Activated CD8-positive, alpha-beta memory T cell treated with anti-CD3 and anti-CD28 coated beads for 4 hours (primary cell): ENCODE measurements at regions not wholly inside any gene's neighbourhood (a gene's known extent, or its start where the extent isn't known, plus 50 kb on each side); places are given as distances from the start of the nearest gene placed in this dataset.

ENCODE experiments used
- DNase-seq, 2 donors: peaks; one replicate each; pipeline ENCODE4 v3.0.0-alpha.2; 2020; ENCODE audit warnings: low read depth in 2 of 2

DNA sequence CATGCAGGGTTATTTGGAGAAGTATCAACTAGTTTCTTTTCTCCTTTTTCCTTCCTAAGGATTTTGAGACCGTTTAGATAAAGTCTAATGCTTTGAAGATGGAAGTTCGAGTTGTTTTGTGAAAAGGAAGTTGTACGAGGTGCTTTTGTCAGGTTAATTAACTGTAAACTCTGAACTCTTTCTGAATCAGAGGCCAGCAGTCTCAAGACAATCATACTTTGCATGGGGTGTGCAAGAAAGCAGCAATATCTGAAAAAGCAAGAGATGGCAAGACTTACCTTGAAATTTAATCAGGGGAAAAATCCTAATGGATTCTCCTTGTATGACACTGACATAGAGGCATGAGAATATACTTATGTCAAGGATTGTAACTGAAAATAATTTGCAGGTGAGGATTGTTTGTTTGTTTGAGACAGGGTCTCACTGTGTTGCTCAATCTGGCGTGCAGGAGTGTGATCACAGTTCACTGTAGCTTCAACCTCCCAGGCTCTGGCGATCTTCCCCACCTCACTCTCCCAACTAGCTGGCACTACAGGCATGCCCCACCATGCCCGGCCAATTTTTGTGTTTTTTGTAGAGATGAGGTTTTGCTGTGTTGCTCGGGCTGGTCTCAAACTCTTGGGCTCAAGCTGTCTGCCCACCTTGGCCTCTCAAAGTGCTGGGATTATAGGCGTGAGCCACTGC lies 170.2 kb upstream of the HMGA2 start:
- no peak for DNase-seq

DNA sequence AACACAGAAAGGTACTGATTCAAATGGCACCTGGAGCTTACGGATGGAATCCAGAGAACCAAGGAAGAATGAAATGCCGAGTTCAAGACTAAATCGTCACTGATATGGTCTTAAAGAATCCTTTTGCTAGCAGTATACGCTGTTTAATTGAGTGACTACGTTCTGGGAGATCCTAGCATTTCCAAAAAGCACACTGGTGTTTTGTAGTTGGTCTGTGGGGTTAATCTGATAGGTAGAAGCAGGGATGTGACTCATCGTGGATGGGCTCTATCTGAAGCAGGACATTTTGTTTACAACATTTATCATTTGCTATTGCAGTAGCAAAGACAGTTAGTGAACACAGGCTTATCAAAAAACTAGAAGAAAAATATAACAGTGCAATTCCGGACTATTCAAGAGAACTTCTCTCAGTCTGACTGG lies 169.2 kb upstream of the HMGA2 start:
- DNase-seq: no peak

DNA sequence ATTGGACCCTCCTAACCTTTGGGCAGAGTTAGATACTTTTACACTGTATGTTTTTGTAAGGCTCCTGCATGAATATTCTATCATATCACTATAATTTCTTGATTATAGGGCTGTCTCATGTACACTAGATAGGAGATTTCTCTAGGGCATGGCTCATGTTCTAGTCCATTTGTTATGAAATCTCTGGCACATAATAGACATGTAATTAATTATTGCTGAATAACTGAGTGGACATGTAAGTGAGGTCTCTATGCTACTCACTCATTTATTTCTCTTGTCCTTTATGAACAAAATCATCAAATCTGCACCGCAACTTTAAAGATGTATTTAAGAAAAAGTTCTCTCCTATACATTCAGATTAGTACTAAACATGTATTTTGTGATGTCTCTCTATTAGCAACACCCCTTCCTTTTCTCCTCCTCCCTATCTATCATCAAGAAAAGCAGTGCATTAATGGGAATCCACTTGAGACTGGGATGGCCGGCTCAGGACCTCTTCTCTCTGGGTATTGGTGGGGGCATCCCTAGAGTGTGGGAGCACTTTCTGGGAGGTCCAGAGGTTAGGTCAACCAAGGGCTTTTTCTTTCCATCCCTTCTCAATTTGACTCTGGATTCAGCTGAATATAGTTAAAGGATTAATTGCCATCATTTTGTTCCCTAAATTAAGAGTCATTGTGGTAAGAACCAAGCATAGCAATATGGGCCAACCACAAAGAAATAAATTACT lies 168.0 kb upstream of the HMGA2 start:
- no peak for DNase-seq

DNA sequence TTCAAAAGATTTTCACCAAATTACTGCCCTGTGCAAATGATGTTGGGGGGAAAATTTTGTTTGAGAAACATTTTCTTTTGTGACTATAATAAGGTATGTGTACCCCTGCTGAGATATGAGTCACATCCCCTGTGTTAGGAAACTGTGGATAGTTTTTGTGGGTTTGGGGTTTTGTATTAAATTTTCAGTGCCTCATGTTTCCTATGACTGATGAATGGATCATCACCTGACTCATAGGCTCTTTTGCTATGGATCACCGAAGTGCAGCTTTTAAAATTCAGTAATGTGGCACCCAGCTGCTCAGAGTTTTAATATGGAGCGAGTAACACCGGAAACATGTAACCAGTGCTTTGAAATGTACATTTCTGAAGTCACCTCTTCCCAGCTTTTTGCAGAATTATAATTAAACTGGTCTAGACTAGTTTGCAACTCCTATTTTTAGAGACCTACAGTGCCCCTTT lies 167.4 kb upstream of the HMGA2 start:
- DNase-seq: no peak

DNA sequence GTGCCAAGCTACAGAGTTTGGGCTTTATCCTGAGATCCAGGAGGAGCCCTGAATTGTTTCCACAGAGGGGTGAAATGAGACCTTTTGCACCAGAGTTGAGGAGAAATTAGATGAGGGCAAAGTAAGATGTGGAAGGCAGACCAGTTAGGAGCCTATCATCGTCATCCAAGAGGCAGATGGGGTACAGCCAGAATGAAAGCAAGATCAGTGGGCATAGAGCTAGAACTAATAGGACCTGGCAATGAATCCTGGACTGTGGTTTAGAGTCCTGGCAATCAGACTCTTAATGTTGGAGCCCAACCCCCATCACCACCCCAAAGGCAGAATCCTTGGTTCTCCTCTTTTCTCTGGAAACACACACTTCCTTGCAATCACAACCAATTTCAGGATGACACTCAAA lies 166.6 kb upstream of the HMGA2 start:
- DNase-seq: no peak

DNA sequence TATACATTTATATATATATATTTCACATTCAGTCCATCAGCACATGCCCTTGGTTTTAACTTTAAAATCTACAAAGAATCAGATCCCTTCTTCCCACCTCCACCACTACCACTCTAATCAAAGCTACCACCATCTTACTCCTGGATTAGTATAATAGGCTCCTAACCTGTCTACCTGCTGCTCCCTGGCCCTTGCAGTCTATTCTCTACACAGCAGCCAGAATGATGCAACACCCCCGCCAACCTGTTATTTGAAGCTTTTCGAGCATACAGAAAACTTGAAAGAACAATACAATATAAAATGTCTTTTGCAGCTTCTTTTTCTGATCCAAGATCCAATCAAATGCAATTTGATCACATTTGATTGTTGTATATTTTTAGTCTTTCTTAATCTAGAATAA lies 165.9 kb upstream of the HMGA2 start:
- DNase-seq: no peak

DNA sequence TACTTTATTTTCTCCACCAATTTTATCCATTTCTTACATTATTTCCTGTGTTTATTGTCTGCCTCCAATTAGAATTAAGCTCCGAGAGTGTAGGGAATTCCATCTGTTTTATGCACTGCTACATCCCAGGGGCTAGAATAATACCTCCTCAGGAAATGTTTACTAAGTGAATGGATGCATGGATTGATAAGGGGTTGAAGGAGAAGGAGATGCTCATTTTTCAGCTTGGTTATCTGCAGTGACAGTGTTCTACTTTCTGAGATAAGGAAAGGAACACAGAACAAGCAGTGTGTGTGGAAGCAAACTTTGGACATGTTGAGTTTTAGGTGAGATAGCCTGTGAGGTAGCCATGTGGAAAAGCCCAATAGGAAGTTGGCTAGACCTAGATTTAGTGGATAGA lies 164.6 kb upstream of the HMGA2 start:
- DNase-seq: no peak

DNA sequence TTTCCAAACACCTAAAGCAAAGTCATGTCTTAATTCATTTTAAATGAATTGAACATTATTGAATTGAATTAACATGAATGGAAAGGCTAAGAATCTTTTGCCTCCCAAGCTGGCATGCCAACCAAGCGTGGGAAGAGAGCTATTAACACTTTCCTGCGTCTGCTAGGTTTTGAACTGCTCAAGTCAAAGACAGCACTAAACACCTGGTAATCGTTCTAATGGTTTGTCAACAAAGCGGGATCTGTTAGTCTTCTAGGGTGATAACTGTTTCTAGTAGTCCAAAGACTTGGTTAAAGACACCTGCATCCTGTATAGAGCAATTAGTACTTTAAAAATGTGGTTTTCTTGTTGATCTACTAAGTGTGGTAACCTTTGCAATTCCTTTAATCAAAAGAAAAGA lies 164.2 kb upstream of the HMGA2 start:
- DNase-seq: no peak

DNA sequence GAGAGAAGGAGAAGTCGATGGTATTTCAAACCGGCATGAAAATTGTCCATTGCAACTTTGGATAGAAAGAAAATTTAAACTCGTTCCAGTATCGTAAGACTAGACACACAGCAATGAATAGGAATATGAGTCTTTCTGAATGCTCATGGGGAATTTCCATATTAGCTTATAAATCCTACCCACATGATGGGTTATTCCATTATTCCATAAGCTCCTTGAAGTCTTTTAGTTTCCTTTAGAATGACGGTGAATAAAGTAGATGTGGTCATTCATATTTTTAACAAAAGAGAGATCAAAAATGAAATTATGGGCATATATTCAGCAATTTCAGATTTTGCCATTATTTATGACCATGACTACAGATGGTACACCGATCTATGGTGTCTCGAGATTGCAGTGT lies 163.4 kb upstream of the HMGA2 start:
- no peak for DNase-seq

DNA sequence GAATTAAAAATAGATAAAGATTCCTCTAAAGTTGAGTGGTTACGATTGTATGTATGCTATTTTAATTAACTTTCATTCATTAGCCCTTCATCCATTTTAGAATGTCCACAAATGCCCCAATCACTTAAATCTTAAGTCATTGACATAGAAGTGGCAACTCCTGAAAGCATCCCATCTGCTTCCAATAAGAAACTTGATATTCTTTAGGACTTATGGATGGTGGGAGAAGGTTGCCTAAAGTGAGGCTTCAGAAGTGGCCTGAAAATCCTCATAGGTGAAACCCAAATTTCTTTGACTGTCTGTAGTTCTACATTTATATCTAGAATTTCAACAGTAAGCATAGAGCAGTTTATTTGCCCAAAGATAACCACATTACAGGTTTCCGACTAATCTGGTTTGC lies 161.7 kb upstream of the HMGA2 start:
- no peak for DNase-seq

DNA sequence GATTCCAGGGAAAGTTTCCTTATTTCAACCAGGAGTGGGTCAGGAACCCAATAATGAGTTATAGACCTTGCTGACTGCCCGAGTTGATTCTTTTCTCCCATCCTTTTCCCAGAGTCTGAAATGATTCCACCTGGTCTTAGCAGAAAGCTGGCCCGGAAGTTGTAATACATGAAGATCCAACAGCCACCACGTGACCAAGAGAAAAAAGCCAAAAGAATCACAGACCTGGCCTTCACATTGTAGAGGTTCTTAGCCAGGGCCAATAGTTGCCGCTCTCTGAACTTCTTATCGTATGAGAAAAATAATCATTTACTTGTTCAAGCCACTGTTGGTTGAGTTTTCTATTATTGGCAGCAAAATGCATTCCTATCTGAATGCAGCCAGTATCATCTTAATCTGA lies 161.2 kb upstream of the HMGA2 start:
- no peak for DNase-seq

DNA sequence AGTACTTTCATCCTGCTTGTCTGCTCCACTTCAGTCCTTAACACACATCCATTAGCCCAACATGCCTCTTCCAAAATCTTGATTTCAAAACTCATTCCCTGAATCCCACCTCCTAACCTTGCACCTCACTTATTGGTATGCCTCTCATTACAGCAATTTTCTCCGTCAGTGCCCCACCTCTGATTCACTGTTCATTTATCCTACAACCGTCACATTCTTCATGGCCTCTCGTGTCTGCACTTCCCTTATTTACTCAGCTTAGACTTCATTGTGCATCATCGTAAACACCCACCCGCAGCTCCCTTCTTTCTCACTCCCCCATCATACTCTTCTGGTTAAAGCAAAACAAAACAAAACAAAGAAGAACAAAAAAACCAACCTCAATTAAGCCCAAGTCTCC lies 160.6 kb upstream of the HMGA2 start:
- no peak for DNase-seq

DNA sequence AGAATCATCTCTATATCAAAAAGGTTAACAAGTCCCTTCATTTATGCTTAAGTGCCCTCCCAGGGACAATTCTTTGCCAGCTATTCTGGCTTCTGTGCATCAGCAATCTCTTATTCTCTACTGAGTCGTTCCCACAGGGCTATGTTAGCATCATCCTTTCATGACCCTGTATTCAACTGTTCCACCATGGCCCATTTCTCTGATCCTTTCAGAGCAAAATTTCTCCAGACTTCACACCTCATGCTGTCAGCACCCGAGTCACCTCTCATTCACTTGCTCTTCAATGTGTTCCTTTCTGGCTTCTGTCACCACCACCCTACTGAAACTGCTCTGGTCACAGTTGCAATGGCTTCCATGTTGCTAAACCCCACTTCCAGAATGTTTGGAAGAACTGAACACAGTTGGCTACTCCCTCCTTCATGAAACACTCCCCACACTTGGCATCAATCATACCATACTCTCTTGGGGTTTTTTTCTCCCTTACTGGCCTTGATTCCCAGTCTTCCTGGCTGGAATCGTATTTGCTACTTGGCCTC lies 159.5 kb upstream of the HMGA2 start:
- DNase-seq: no peak

DNA sequence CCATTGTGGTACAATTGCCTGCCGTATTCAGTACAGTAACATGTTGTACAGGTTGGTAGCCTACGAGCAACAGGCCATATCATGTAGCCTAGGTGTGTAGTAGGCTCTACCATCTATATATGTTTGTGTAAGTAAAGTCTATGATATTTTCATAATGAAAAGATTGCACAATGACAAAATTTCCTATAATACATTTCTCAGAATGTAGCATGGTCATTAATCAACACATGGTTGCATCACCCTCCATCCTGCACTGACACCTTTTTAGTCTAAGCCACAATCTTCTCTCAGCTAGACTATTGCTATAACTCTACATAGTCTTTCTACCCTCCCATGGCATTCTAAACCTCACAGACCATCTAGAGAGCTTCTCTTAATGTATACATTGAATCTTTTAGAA lies 158.5 kb upstream of the HMGA2 start:
- DNase-seq: no peak

DNA sequence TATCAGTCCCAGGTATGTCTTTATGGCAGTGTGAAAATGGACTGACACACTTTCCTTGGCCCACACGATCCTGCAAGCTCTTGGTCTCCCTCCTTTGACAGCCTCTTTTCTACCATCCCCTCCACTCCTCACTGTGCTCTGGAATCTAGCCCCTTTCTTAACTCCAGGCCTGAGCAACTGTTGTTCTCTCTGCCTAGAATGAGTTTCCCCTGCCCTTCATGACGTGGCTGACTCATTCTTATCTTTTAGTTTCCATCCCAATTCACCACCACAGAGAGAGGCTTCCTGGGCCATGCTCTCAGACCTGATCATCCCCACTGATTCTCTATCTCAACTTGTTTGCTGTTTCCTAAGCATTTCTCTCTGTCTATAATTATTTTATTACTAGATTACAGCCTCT lies 157.4 kb upstream of the HMGA2 start:
- DNase-seq: no peak

DNA sequence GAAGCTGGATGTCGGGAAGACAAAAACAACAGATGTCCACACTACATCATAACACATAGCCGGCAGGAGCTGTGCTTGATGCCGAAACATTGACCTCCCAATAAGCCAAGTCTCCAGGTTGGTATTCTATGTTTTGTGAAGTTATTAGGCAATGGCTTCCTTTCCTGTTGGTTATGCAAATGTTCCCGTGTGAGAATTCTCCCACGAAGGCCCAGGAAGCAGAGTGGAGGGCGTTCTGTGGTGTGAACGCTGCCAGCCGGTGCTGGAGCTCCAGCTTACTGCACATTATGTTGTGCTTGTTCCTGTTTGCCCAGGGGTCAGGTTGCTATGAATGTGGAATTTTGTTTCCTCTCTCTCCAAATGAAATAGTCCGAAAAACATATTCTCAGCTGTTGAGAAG lies 156.4 kb upstream of the HMGA2 start:
- DNase-seq: no peak

DNA sequence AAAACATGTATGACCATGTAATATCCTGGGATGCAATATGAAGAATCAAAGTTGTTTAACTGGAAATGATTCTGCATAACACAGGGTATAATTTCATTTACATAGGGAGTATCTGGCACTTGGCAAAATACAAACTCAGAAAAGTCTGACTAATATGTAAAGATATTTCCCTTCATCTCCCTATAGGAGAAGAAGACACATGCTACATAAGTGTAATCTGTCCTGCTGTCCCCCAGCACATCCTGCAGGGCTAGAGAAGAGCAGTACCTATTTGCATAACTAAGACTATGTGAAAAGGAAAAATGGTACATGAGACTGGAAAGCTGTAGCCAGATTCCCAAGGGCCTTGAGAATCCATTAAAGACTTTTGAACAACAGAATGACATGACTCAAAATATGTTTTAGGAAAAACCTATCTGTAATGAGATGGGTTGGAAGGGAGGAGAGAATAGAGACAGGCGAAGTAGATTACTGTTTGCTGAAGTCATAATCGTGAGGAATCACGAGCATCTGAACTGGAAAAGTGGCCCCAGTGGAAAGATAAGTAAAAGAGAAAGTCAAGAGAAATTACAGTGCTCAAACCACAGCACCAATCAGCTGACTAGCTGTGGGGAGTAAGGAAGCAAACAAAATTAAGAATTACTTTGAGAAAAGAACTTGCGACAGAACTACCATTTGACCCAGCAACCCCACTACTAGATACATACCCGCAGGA lies 155.1 kb upstream of the HMGA2 start:
- no peak for DNase-seq

DNA sequence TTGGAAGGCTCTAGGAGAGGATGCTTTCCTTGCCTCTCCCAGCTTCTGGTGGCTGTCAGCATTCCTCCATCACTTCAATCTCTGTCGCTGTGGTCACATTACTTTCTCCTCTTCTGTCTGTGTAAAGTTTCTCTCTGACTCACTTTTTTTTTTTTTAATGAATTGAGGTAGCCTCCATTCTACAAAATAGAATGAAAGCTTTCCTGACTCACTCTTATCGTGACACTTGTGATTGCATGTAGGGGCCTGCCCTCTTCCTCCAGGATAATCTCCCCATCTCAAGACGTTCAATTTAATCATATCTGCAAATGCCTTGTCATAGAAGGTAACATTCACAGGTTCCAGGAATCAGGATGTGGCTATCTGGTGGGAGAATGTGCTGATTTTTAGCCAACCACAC lies 153.5 kb upstream of the HMGA2 start:
- DNase-seq: no peak

DNA sequence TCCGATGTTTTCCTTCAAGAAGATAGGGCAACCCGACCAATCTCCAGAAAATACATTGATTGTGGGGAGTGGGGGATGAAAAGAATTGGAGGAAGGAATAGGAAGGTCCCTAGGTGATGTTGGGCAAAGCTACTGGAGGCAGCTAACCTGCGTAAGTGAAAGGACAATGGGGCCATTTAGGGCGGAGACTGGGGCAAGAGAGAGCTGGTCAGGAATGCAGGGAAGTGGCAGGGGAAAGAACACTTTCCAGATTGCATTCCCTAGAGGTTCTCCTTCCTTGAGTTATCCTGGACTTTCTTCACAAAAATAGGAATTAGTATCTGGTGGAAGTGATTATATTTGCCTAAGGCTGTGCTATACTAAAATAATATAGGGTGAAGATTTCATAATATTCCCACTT lies 151.8 kb upstream of the HMGA2 start:
- DNase-seq: no peak

DNA sequence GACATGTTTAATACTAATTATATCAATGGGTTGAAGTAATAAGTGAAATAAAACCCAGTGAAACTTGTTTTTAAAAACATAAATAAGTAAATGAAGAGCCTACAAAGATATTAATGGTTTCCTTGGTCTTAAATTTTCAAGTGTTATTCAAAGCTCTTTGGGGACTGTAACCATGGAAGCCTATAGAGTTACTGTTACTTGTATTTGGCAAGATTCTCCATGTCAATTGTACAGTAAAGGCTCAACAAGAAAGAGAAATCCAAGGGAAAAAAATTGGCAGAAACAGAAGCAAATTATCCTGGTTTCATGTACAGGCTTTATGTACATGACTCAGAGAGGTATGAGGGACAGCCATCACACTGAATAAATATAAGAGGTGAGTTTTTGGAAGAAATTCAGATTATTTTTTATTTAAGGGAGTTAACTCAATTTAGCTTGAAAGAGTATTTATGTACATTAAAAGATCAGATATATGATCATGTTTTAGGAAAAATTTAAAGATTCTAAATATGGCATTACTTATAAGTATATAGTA lies 151.1 kb upstream of the HMGA2 start:
- DNase-seq: no peak

DNA sequence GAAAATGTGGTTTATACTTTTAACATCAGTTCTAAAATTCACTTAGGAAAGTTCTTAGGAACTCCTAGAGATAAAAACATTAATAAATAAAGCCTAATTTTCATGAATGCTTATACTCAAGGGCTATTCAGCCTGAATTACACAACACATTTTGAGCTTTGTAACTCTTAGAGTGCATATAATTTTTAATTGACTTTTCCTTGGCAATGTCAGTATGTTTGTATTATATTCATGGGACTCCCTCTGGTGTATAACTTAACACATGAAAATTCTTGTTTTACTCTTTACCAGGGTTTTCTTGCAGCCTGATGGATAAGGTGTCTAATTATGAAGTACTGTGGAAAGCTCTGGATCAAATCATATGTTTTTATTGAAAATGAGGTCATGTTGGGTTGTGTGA lies 150.6 kb upstream of the HMGA2 start:
- no peak for DNase-seq

DNA sequence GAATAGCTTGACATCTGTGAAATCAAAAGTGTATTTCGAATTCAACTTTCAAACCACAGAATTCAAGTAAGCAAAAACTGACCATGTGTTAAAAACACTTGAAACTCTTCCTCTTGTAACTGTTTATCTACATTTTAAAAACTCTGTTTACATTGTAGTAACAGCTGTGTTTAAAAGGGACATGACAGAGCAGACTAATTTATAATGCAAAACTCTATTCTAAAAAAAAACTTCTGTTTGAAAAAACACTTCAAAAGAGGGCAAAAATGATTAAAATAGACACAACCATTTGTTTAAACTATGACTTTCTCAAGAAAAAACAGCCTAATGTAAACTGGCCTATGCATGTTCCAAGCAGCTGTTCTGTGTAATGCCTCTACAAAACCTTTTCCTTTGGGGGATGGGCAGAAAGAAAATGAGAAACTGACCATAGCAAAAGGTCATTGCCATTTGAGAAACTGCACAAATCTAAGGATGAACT lies 149.1 kb upstream of the HMGA2 start:
- no peak for DNase-seq
